Astrocyte of the spinal cord (primary cell): ENCODE measurements at regions not wholly inside any gene's neighbourhood (a gene's known extent, or its start where the extent isn't known, plus 50 kb on each side); places are given as distances from the start of the nearest gene placed in this dataset.

ENCODE experiments used
- DNase-seq: peaks from one replicate; pipeline ENCODE4 v3.0.0; 2011; ENCODE audit warnings: low read depth, low spot score
- H3K4me3 ChIP-seq: 2 replicates; pipeline ENCODE4 v1.5.1; 2011; ENCODE audit warnings: low read depth, mild to moderate bottlenecking, low read length, moderate library complexity
- CTCF ChIP-seq: IDR thresholded peaks from 2 replicates; pipeline ENCODE4 v1.5.1; 2012; ENCODE audit warnings: low read depth, mild to moderate bottlenecking, low read length, inconsistent platforms
- in situ Hi-C: cut with HindIII; loops from 2 replicates; pipeline ENCODE4 v1.10.0; 2017; ENCODE audit warnings: low sequenced_read_pairs

DNA sequence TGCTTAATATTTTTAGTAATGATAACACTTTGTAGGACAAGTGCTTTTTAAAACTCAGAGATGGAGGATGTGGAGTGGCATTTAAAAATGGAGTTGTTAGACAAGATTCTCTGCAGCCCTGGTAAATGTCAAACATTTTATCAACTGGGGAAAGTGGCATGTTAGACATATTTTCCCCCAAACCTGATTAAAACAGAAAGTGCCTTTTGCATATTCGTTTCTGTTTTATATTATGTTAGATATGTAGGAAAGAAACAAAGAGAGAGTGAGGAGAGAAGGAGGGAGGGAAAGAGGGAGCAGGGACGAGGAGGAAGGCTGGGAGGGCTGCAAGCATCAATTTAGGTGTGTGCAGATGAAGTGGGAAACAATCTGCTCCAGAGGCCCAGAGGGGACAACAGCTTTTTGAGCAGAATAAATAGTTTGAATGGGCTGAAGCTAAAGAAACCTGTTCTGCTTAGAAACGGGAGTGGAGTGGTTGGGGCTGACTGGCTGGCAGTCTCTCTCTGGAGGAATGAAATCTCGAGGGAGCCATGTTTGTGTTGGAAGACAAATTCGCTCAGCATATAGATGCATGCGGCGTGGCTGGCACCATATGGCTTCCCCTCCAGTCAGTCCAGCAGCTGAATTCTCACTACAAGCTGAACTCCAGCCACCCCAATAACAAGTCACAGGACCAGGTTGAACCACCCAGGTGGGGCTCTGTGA is 502.2 kb downstream of the AJAP1 start:
- no peak for DNase-seq
- no peak overlapping the region for H3K4me3 ChIP-seq
- in situ Hi-C loops = no loop called here
- no peak for TF ChIP-seq CTCF

- H3K4me3 ChIP-seq = no peak overlapping the region
- in situ Hi-C loops = no loop called here
- DNase-seq = no peak
- no peak for TF ChIP-seq CTCF
Measured at GRCh38 chr1:5151511-5151910, 497.1 kb downstream of the AJAP1 start.

DNA sequence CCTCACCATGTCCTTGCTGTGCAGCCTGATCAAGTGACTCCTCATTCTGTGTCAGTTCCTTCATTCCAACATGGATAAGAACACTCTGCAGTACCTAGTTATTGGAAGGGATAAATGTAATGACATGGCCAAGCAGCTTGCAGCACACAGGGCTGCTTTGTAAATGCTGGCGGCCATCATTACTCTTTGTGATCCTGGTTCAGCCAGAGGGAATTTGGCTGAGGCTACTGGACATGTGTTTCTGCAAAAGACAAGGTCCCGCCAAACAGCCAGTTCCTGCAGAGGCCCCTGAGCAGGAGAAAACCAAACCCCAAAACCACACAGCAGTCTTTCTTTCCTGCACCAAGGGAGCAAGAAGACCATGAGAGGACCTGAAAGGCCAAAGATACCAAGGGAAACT is 495.8 kb downstream of the AJAP1 start:
- no peak overlapping the region for H3K4me3 ChIP-seq
- no peak for DNase-seq
- no peak for TF ChIP-seq CTCF
- in situ Hi-C loops = no loop called here

GRCh38 chr1:5147806-5148205 is 493.4 kb downstream of the AJAP1 start:
- DNase-seq = no peak
- TF ChIP-seq CTCF = no peak
- H3K4me3 ChIP-seq = no peak overlapping the region
- in situ Hi-C loops = no loop called here

DNA sequence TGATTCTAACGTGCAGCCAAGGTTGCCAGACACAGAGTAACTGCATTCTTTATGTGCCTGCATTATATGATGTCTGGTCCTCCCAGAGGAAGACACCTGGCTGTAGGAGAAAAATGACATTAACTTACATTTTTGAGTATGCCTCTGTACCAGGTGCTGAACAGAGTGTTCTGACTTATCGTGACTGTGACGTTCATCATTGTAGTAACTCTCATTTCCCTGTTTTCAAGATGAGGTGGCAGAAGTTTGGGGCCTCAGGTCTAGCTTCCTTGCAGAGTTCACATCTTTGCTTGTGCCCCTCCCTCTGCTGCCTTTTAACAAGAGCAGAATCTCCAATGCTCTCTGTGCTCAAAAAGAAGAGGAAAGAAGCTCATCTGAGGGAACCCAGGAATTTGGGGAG is 488.0 kb downstream of the AJAP1 start:
- no peak overlapping the region for H3K4me3 ChIP-seq
- in situ Hi-C loops = no loop called here
- no peak for DNase-seq
- no peak for TF ChIP-seq CTCF

GRCh38 chr1:5141750-5142149 is 487.3 kb downstream of the AJAP1 start:
- no peak for TF ChIP-seq CTCF
- no peak overlapping the region for H3K4me3 ChIP-seq
- no peak for DNase-seq
- in situ Hi-C loops = no loop called here
